Lower lobe of right lung (tissue), 2 donors: ENCODE measurements at regions not wholly inside any gene's neighbourhood (a gene's known extent, or its start where the extent isn't known, plus 50 kb on each side); places are given as distances from the start of the nearest gene placed in this dataset.

Experiments used
- ATAC-seq, 2 donors: fragments of 200-7000 bp; cut with Tn5 transposase; one replicate each; pipeline ENCODE4 v1.9.1; 2020 to 2022; ENCODE audit warnings: mild to moderate bottlenecking in 2 of 2, moderate library complexity in 2 of 2
- DNase-seq: peaks from one replicate; pipeline ENCODE4 v3.0.0-alpha.2; 2020
- H3K27ac ChIP-seq: fragments of 200-600 bp; one replicate; pipeline ENCODE4 v1.8.0; 2022
- H3K27me3 ChIP-seq: fragments of 200-600 bp; one replicate; pipeline ENCODE4 v1.8.0; 2022; ENCODE audit warnings: low read depth
- H3K36me3 ChIP-seq: fragments of 200-600 bp; one replicate; pipeline ENCODE4 v1.8.0; 2022; ENCODE audit warnings: mild to moderate bottlenecking
- H3K4me1 ChIP-seq: fragments of 200-600 bp; one replicate; pipeline ENCODE4 v1.8.0; 2022
- H3K4me3 ChIP-seq: fragments of 200-600 bp; one replicate; pipeline ENCODE4 v1.8.0; 2022; ENCODE audit warnings: mild to moderate bottlenecking
- H3K9me3 ChIP-seq: fragments of 200-600 bp; one replicate; pipeline ENCODE4 v1.8.0; 2022
- intact Hi-C: fragments of 100-400 bp; cut with DNase I; formaldehyde crosslinking; loops from one replicate; pipeline ENCODE4 v1.11.0; 2022
- TF ChIP-seq, protein P1 (sequence below): fragments of 200-600 bp; IDR thresholded peaks from one replicate; pipeline ENCODE4 v1.8.0; 2022; ENCODE audit warnings: antibody characterized with exemption, mild to moderate bottlenecking
- donor health status: DM: no; HTN: yes; CAD: no; lungs with severe emphysema.

- no peak for DNase-seq
- H3K27me3 ChIP-seq: no peaks in the 10 kb centered on the region
- H3K4me1 ChIP-seq: no peaks in the 10 kb centered on the region
- ATAC-seq: no peak
- peaks cover 5% of the 10 kb centered on the region for H3K9me3 ChIP-seq
- TF ChIP-seq, protein P1, sequence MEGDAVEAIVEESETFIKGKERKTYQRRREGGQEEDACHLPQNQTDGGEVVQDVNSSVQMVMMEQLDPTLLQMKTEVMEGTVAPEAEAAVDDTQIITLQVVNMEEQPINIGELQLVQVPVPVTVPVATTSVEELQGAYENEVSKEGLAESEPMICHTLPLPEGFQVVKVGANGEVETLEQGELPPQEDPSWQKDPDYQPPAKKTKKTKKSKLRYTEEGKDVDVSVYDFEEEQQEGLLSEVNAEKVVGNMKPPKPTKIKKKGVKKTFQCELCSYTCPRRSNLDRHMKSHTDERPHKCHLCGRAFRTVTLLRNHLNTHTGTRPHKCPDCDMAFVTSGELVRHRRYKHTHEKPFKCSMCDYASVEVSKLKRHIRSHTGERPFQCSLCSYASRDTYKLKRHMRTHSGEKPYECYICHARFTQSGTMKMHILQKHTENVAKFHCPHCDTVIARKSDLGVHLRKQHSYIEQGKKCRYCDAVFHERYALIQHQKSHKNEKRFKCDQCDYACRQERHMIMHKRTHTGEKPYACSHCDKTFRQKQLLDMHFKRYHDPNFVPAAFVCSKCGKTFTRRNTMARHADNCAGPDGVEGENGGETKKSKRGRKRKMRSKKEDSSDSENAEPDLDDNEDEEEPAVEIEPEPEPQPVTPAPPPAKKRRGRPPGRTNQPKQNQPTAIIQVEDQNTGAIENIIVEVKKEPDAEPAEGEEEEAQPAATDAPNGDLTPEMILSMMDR: no peak
- no peak overlapping the region for H3K4me3 ChIP-seq
- no peak overlapping the region for H3K27ac ChIP-seq
- no peaks in the 10 kb centered on the region for H3K36me3 ChIP-seq
- intact Hi-C loops: no loop called here
Measured at GRCh38 chr4:17206829-17207801, 304.8 kb downstream of the QDPR start.

- TF ChIP-seq, protein P1: no peak
- no peak for DNase-seq
Measured at GRCh38 chr4:17204908-17205307, 306.5 kb upstream of the LDB2 start.

GRCh38 chr4:17203797-17204196 is 305.4 kb upstream of the LDB2 start:
- intact Hi-C loops: no loop called here
- no peak for DNase-seq

More at GRCh38 chr4:17204908-17205307, 306.5 kb upstream of the LDB2 start:
- H3K9me3 ChIP-seq: peaks cover 5% of the 10 kb centered on the region
- no peaks in the 10 kb centered on the region for H3K4me1 ChIP-seq
- ATAC-seq: no peak
- H3K27me3 ChIP-seq: no peaks in the 10 kb centered on the region
- no peak overlapping the region for H3K27ac ChIP-seq
- H3K36me3 ChIP-seq: no peaks in the 10 kb centered on the region
- no peak overlapping the region for H3K4me3 ChIP-seq
- intact Hi-C loops: no loop called here

DNA sequence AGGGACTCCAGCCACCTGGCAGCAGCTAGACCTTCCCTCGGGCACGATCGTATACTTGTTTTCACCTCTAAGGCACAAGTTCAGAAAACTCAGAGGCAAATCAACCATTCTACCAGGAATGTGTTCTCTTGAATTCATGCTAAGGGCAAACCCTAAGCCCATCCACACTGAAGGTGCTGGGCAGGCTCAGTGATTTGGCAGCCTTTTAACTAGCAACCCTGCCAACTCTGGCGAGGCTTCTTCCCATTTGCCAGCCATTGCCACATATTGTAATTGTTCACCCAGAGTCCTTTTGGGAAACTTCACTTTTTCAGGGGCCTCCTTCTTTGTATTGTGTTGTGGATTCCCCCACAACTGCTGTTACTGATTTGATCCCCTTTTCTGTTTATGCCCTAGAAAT is 298.6 kb upstream of the LDB2 start:
- Histone ChIP-seq H3K9me3 (no peaks in the 10 kb centered on the region), H3K27me3 (no peaks in the 10 kb centered on the region), H3K27ac (no peak overlapping the region), H3K36me3 (no peaks in the 10 kb centered on the region), H3K4me1 (no peaks in the 10 kb centered on the region), H3K4me3 (no peak overlapping the region)
- intact Hi-C loops: no loop called here
- DNase-seq: no peak
- ATAC-seq: no peak
- TF ChIP-seq, protein P1: no peak

More at GRCh38 chr4:17203797-17204196, 305.4 kb upstream of the LDB2 start:
- Histone ChIP-seq H3K9me3 (peaks cover 5% of the 10 kb centered on the region), H3K4me3 (no peak overlapping the region), H3K27me3 (no peaks in the 10 kb centered on the region), H3K4me1 (no peaks in the 10 kb centered on the region), H3K27ac (no peak overlapping the region), H3K36me3 (no peaks in the 10 kb centered on the region)
- TF ChIP-seq, protein P1: no peak
- ATAC-seq: no peak

DNA sequence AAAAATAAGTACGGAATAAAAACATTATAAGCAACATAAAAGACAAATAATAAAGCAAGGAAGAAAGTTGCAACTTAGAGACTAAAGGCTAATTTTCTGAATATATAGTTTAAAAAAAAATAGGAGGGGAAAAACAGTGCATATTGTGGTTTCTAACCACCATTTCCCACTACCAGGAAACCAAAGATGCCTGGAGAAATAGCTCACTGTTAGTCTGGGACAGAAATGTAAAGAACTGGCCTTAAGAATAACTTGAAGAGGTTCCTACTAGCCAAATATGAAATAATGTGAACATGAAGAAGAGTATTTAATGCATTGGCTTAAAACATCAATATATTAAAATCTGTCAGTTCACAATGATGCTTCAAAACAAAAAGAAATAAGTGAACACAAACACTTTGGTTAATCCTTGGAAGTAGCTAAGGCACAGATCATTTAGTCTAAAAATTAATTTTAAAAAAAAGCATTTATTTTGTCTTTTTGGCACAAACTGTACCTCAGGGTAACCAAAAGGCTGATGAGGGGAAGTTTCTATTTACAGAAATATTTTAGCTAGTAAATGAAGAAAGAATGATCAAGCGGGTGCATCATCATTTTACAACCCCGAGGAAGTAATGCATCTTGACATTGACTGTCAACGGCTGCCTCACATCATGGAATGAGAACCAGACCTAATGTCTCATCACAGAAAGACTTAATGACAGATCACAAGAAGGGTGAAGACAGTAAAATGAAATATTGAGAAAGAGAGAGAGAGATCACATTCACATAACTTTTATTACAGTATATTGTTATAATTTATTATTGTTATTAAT is 297.2 kb upstream of the LDB2 start:
- intact Hi-C loops: no loop called here
- TF ChIP-seq, protein P1: no peak
- H3K4me1 ChIP-seq: no peaks in the 10 kb centered on the region

More for the DNA sequence above, 297.2 kb upstream of the LDB2 start:
- H3K4me3 ChIP-seq: no peak overlapping the region
- DNase-seq: no peak
- ATAC-seq: no peak
- H3K9me3 ChIP-seq: no peaks in the 10 kb centered on the region
- H3K27ac ChIP-seq: no peak overlapping the region
- no peaks in the 10 kb centered on the region for H3K27me3 ChIP-seq
- no peaks in the 10 kb centered on the region for H3K36me3 ChIP-seq
